ENCODE measurements at regions not wholly inside any gene's neighbourhood (a gene's known extent, or its start where the extent isn't known, plus 50 kb on each side); places are given as distances from the start of the nearest gene placed in this dataset.

DNA sequence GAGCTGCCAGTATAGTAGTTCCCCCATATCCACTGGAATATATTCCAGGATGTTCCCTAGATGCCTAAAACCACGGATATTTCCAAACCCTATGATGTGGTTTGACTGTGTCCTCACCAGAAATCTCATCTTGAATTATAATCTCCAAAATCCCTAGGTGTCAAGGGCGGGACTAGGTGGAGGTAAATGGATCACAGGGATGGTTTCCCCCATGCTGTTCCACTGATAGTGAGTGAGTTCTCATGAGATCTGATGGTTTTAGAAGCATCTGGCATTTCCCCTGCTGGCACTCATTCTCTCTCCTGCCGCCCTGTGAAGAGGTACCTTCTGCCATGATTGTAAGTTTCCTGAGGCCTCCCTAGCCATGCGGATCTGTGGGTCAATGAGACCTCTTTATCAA lies 168.6 kb downstream of the MAF start:
- Mint-ChIP-seq H3K4me3 (no peak overlapping the region), H3K27me3 (ENCODE audit: low read depth) (no peaks in the 10 kb centered on the region; the same call in 1 of the 2 replicates), H3K36me3 (no peaks in the 10 kb centered on the region), H3K4me1 (peaks cover 20% of the 10 kb centered on the region), H3K27ac (no peak overlapping the region), H3K9me3 (no peaks in the 10 kb centered on the region)
- no peak for DNase-seq (ENCODE audit: low spot score)
- POLR2A ChIA-PET = no interaction called here
- no peak for ATAC-seq
- no peak for TF ChIP-seq TEAD4 (CRISPR knock-in tag; IDR thresholded peaks at IDR 0.05)
- TF ChIP-seq GRHL2 (CRISPR knock-in tag; IDR thresholded peaks at IDR 0.05; ENCODE audit: insufficient replicate concordance, severe bottlenecking) = no peak
- TF ChIP-seq KAT7 (CRISPR knock-in tag; IDR thresholded peaks at IDR 0.05; ENCODE audit: borderline replicate concordance) = no peak
- TF ChIP-seq, protein P1, sequence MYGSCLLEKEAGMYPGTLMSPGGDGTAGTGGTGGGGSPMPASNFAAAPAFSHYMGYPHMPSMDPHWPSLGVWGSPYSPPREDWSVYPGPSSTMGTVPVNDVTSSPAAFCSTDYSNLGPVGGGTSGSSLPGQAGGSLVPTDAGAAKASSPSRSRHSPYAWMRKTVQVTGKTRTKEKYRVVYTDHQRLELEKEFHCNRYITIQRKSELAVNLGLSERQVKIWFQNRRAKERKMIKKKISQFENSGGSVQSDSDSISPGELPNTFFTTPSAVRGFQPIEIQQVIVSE (CRISPR knock-in tag; IDR thresholded peaks at IDR 0.05; ENCODE audit: borderline replicate concordance) = no peak
- TF ChIP-seq JUN (CRISPR knock-in tag; IDR thresholded peaks at IDR 0.05) = no peak
- no peak for TF ChIP-seq ZBTB21 (CRISPR knock-in tag; IDR thresholded peaks at IDR 0.05; ENCODE audit: borderline replicate concordance)
- no peak for TF ChIP-seq NFYB (CRISPR knock-in tag; conservative IDR thresholded peaks at IDR 0.05; ENCODE audit: low read depth)
- CTCF ChIA-PET = no interaction called here

DNA sequence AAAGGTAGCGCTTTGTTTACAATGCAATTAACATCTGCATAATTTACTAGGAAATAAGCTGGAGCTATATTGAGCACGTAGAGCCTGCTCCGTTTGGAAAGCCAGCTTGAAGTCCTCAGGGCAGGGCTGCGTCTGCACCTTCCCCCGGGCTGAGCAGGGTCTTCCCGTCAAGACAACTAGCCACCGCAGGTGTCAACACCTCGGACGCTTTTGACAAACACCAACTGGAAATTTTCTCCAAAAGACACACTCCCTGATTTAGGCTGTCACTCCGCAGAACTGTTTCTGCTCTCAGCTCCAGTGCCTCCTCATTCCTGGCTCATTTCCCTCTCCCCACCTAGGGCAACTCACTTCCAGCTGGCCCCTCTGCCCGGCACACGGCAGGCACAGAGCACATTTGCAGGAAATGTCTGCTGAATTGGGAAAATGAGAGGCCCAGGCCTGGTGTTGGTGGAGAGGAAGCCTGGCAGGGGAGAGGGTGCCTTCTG lies 170.3 kb downstream of the MAF start:
- DNase-seq (ENCODE audit: low spot score) = no peak
- H3K9me3 Mint-ChIP-seq = no peaks in the 10 kb centered on the region
- no peak overlapping the region for H3K4me3 Mint-ChIP-seq
- H3K27me3 Mint-ChIP-seq (ENCODE audit: low read depth) = no peaks in the 10 kb centered on the region; the same call in 1 of the 2 replicates
- no peak; the same call in 1 of the 2 replicates for ATAC-seq
- no peak overlapping the region for H3K27ac Mint-ChIP-seq
- H3K4me1 Mint-ChIP-seq = peaks cover 20% of the 10 kb centered on the region
- no peaks in the 10 kb centered on the region for H3K36me3 Mint-ChIP-seq
- ChIA-PET CTCF (interaction anchor here (0.7 to 1.7 kb wide), 4 partner anchors 96 to 171 kb away, joined by 3 to 4 read pairs (median 3); no protein-coding TSS in a partner anchor), POLR2A (interaction anchor here (0.5 kb wide), 1 partner anchor 261 kb away, joined by 3 read pairs; no protein-coding TSS in a partner anchor)
- no peak for TF ChIP-seq SMAD4 (CRISPR knock-in tag; IDR thresholded peaks at IDR 0.05)
- TF ChIP-seq, protein P2, sequence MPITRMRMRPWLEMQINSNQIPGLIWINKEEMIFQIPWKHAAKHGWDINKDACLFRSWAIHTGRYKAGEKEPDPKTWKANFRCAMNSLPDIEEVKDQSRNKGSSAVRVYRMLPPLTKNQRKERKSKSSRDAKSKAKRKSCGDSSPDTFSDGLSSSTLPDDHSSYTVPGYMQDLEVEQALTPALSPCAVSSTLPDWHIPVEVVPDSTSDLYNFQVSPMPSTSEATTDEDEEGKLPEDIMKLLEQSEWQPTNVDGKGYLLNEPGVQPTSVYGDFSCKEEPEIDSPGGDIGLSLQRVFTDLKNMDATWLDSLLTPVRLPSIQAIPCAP (CRISPR knock-in tag; IDR thresholded peaks at IDR 0.05) = no peak
- TF ChIP-seq, protein P3, sequence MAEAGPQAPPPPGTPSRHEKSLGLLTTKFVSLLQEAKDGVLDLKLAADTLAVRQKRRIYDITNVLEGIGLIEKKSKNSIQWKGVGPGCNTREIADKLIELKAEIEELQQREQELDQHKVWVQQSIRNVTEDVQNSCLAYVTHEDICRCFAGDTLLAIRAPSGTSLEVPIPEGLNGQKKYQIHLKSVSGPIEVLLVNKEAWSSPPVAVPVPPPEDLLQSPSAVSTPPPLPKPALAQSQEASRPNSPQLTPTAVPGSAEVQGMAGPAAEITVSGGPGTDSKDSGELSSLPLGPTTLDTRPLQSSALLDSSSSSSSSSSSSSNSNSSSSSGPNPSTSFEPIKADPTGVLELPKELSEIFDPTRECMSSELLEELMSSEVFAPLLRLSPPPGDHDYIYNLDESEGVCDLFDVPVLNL (CRISPR knock-in tag; IDR thresholded peaks at IDR 0.05; ENCODE audit: borderline replicate concordance, low read depth) = no peak
- TF ChIP-seq, protein P4, sequence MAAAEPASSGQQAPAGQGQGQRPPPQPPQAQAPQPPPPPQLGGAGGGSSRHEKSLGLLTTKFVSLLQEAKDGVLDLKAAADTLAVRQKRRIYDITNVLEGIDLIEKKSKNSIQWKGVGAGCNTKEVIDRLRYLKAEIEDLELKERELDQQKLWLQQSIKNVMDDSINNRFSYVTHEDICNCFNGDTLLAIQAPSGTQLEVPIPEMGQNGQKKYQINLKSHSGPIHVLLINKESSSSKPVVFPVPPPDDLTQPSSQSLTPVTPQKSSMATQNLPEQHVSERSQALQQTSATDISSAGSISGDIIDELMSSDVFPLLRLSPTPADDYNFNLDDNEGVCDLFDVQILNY (CRISPR knock-in tag; IDR thresholded peaks at IDR 0.05) = no peak
- no peak for TF ChIP-seq RELA (CRISPR knock-in tag; IDR thresholded peaks at IDR 0.05; ENCODE audit: borderline replicate concordance)
- no peak for TF ChIP-seq CREB1 (CRISPR knock-in tag; IDR thresholded peaks at IDR 0.05)
- TF ChIP-seq, protein P5, sequence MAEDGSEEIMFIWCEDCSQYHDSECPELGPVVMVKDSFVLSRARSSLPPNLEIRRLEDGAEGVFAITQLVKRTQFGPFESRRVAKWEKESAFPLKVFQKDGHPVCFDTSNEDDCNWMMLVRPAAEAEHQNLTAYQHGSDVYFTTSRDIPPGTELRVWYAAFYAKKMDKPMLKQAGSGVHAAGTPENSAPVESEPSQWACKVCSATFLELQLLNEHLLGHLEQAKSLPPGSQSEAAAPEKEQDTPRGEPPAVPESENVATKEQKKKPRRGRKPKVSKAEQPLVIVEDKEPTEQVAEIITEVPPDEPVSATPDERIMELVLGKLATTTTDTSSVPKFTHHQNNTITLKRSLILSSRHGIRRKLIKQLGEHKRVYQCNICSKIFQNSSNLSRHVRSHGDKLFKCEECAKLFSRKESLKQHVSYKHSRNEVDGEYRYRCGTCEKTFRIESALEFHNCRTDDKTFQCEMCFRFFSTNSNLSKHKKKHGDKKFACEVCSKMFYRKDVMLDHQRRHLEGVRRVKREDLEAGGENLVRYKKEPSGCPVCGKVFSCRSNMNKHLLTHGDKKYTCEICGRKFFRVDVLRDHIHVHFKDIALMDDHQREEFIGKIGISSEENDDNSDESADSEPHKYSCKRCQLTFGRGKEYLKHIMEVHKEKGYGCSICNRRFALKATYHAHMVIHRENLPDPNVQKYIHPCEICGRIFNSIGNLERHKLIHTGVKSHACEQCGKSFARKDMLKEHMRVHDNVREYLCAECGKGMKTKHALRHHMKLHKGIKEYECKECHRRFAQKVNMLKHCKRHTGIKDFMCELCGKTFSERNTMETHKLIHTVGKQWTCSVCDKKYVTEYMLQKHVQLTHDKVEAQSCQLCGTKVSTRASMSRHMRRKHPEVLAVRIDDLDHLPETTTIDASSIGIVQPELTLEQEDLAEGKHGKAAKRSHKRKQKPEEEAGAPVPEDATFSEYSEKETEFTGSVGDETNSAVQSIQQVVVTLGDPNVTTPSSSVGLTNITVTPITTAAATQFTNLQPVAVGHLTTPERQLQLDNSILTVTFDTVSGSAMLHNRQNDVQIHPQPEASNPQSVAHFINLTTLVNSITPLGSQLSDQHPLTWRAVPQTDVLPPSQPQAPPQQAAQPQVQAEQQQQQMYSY (CRISPR knock-in tag; IDR thresholded peaks at IDR 0.05) = no peak
